AG04450 (cell line): ENCODE measurements at regions not wholly inside any gene's neighbourhood (a gene's known extent, or its start where the extent isn't known, plus 50 kb on each side); places are given as distances from the start of the nearest gene placed in this dataset.
"Not testable (repeated sequence)": the region's sequence is repeated elsewhere in the genome, so short reads cannot be mapped to it uniquely, and the experiment has no call there.

Experiments used
- CTCF ChIA-PET: fragments of 300-600, 350-600 bp; formaldehyde crosslinking; extraction: SDS; loops from one replicate; lab custom pipeline; 2022; ENCODE audit warnings: antibody characterized with exemption, inconsistent platforms; lab: Charles Lee
- POLR2A ChIA-PET: fragments of 350-600 bp; formaldehyde crosslinking; extraction: SDS; loops from one replicate; lab custom pipeline; 2021; ENCODE audit warnings: antibody characterized with exemption, inconsistent platforms; lab: Yijun Ruan, JAX
- DNase-seq: peaks from one replicate; pipeline ENCODE4 v3.0.0-alpha.2; 2011; ENCODE audit warnings: low read depth, low spot score
- H3K27ac ChIP-seq: one replicate; pipeline ENCODE4 v1.5.1; 2012; ENCODE audit warnings: low read depth, low read length, control low read depth
- H3K27me3 ChIP-seq: one replicate; pipeline ENCODE4 v1.6.0; 2012; ENCODE audit warnings: low read length; ENCODE audit not compliant: control insufficient read depth, insufficient read depth
- H3K4me3 ChIP-seq: 2 replicates; pipeline ENCODE4 v1.5.1; 2011; ENCODE audit warnings: mild to moderate bottlenecking, low read depth, low read length, control low read depth
- H3K9me3 ChIP-seq: 2 replicates; pipeline ENCODE4 v1.5.1; 2012; ENCODE audit warnings: low read length; ENCODE audit not compliant: control insufficient read depth, insufficient read depth
- TF ChIP-seq, protein P1 (sequence below): IDR thresholded peaks from 2 replicates; pipeline ENCODE4 v1.5.1; 2011; ENCODE audit warnings: low read depth, low read length, control low read depth, inconsistent platforms

GRCh38 chr13:83088858-83089257 lies 793.4 kb downstream of the SLITRK1 start:
- Histone ChIP-seq H3K9me3 (peaks cover 7% of the 10 kb centered on the region; the same call in 1 of the 2 replicates), H3K27ac (no peak overlapping the region), H3K27me3 (no peaks in the 10 kb centered on the region), H3K4me3 (no peak overlapping the region)
- CTCF ChIA-PET: no interaction called here
- no peak for DNase-seq
- TF ChIP-seq, protein P1, sequence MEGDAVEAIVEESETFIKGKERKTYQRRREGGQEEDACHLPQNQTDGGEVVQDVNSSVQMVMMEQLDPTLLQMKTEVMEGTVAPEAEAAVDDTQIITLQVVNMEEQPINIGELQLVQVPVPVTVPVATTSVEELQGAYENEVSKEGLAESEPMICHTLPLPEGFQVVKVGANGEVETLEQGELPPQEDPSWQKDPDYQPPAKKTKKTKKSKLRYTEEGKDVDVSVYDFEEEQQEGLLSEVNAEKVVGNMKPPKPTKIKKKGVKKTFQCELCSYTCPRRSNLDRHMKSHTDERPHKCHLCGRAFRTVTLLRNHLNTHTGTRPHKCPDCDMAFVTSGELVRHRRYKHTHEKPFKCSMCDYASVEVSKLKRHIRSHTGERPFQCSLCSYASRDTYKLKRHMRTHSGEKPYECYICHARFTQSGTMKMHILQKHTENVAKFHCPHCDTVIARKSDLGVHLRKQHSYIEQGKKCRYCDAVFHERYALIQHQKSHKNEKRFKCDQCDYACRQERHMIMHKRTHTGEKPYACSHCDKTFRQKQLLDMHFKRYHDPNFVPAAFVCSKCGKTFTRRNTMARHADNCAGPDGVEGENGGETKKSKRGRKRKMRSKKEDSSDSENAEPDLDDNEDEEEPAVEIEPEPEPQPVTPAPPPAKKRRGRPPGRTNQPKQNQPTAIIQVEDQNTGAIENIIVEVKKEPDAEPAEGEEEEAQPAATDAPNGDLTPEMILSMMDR: no peak
- POLR2A ChIA-PET: no interaction called here

GRCh38 chr13:83086948-83087347 lies 795.3 kb downstream of the SLITRK1 start:
- CTCF ChIA-PET: no interaction called here
- no peak overlapping the region for H3K4me3 ChIP-seq
- DNase-seq: no peak
- H3K27ac ChIP-seq: no peak overlapping the region
- H3K9me3 ChIP-seq: peaks cover 7% of the 10 kb centered on the region; the same call in 1 of the 2 replicates
- H3K27me3 ChIP-seq: no peaks in the 10 kb centered on the region
- POLR2A ChIA-PET: no interaction called here
- TF ChIP-seq, protein P1: no peak

GRCh38 chr13:83086088-83086487 lies 796.2 kb downstream of the SLITRK1 start:
- ChIA-PET CTCF (no interaction called here), POLR2A (interaction anchor here (0.8 kb wide), 1 partner anchor 518 kb away, joined by 4 read pairs; no protein-coding TSS in a partner anchor)
- DNase-seq: no peak
- Histone ChIP-seq H3K27ac (no peak overlapping the region), H3K27me3 (no peaks in the 10 kb centered on the region), H3K4me3 (no peak overlapping the region), H3K9me3 (peaks cover 7% of the 10 kb centered on the region; the same call in 1 of the 2 replicates)
- TF ChIP-seq, protein P1: no peak

DNA sequence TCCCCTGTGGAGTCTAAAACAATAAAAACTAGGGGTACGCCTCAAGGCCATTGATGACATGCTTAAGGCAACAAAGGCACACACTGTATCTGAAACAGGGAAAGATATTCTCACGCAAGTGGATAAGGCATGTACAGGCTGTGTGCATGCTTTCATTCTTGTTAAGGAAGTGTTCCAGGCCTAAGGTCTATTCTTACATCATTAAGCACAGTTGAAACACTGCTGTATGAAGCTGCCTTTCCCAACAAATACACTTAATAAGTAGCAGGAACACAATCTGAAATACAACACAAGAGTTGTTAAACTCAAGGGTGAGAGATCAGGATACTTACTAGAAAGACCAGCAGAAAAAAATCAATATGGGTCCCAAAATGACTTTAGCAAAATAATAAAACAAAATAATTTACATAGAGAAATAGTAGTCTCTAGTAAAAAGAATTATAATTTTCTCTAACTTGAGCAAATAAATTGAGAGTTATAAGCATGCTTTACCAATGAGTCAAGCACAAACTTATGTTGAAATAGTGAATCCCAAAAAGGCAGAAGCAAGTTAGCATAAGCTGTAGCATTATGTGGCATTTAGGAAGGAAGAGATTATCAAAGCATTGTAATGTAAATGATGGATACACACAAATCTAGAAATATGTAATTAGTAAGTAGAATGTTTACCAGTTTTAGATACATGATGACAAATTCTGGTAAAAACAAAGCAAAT lies 796.9 kb downstream of the SLITRK1 start:
- peaks cover 7% of the 10 kb centered on the region; the same call in 1 of the 2 replicates for H3K9me3 ChIP-seq
- ChIA-PET POLR2A (no interaction called here), CTCF (no interaction called here)
- H3K27me3 ChIP-seq: no peaks in the 10 kb centered on the region
- no peak for DNase-seq
- H3K4me3 ChIP-seq: no peak overlapping the region
- peak overlapping the region; percentile 23 for H3K27ac ChIP-seq
- TF ChIP-seq, protein P1: no peak

- no peaks in the 10 kb centered on the region for H3K27me3 ChIP-seq
- ChIA-PET CTCF (no interaction called here), POLR2A (no interaction called here)
- TF ChIP-seq, protein P1: no peak
- 0 out of 2 replicates have a peak, but pooled peaks cover under 1% of the 10 kb centered on the region for H3K9me3 ChIP-seq
- no peak overlapping the region for H3K27ac ChIP-seq
- no peak for DNase-seq
- H3K4me3 ChIP-seq: no peak overlapping the region
Measured at GRCh38 chr13:83077499-83077898, 804.8 kb downstream of the SLITRK1 start.

DNA sequence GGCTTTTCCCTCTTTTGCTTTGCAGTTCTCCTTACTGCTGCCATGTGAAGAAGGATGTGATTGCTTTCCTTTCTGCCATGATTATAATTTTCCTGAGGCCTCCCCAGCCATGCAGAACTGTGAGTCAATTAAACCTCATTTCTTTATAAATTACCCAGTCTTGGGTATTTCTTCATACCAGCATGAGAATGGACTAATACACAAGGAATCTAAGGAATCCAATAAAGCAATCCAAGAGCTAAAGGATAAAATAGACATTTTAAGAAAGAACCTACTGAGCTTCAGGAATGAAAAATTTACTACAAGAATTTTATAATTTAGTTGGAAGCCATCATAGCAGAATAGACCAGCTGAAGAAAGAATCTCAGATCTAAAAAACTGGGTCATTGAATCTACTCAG lies 808.3 kb downstream of the SLITRK1 start:
- POLR2A ChIA-PET, H3K27me3 ChIP-seq, DNase-seq, CTCF ChIA-PET, H3K27ac ChIP-seq, H3K4me3 ChIP-seq, H3K9me3 ChIP-seq: not testable (repeated sequence)
